GM12872 (cell line): ENCODE measurements at regions not wholly inside any gene's neighbourhood (a gene's known extent, or its start where the extent isn't known, plus 50 kb on each side); places are given as distances from the start of the nearest gene placed in this dataset.

Experiments used
- TF ChIP-seq, protein P1 (sequence below): IDR thresholded peaks from 3 replicates; pipeline ENCODE4 v1.5.1; 2011; ENCODE audit warnings: low read depth, mild to moderate bottlenecking, low read length, moderate library complexity; ENCODE audit not compliant: insufficient read depth

DNA sequence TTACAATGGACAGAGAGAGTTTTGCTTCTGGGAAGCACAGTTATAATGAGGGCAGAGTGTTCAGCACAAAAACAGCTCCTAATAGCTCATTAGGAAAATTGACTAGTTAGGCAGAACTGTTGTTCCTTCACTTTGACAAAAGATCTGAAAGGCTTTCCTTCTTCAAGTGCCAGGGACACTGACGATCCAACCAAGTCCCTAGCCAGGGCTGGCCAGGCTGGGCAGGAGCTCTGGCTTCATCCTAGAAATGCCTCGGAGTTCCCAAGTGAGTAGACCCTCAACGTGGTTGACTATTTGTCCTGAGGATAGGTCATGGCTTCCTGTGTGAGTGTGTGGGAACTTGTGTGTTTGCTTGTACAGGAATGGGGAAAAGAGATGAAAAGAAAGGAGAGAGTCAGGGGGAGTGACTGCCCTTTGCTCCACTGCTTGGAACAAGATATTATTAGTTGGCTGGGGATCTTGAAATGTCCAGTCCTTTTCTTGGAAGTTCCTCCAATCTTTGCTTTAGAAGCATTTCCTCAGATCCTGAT lies 617.9 kb downstream of the NTRK3 start:
- TF ChIP-seq, protein P1, sequence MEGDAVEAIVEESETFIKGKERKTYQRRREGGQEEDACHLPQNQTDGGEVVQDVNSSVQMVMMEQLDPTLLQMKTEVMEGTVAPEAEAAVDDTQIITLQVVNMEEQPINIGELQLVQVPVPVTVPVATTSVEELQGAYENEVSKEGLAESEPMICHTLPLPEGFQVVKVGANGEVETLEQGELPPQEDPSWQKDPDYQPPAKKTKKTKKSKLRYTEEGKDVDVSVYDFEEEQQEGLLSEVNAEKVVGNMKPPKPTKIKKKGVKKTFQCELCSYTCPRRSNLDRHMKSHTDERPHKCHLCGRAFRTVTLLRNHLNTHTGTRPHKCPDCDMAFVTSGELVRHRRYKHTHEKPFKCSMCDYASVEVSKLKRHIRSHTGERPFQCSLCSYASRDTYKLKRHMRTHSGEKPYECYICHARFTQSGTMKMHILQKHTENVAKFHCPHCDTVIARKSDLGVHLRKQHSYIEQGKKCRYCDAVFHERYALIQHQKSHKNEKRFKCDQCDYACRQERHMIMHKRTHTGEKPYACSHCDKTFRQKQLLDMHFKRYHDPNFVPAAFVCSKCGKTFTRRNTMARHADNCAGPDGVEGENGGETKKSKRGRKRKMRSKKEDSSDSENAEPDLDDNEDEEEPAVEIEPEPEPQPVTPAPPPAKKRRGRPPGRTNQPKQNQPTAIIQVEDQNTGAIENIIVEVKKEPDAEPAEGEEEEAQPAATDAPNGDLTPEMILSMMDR = no peak

DNA sequence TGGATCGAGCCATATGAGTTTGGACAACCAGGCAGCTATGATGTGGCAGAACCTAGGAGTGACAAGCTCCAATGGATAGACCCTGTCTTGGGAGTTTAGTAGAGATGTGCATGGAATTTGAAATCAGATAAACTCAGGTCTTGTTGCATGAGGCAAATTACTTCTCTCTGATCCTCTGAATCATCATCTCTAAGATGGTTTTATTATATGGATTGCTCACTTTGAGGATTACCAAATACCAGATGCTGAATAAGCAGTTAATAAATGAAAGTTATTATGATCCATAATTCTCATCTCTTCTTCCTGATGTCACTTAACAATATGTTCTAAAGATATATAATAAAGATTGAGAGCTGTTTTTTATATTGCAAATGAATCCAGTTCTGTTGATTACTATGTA lies 622.2 kb downstream of the NTRK3 start:
- TF ChIP-seq, protein P1 = no peak

DNA sequence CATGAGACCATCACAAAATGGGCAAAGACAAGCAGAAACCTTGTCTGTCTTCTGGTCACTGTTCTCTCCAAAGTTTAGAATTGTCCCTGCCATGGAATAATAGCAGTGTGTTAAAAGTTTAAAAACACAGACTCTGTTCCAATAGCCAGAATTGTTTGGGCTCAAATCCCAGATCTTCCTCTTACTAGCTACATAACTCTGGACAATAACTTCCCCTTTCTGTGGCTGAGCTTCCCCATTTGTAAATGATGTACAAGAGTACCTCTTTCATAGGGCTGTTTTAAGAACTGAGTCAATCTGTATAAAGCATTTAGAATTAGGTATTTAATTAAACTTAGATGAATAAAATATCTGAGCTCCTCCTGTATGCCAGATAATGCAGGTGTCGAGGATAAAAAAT lies 623.0 kb downstream of the NTRK3 start:
- TF ChIP-seq, protein P1 = no peak

DNA sequence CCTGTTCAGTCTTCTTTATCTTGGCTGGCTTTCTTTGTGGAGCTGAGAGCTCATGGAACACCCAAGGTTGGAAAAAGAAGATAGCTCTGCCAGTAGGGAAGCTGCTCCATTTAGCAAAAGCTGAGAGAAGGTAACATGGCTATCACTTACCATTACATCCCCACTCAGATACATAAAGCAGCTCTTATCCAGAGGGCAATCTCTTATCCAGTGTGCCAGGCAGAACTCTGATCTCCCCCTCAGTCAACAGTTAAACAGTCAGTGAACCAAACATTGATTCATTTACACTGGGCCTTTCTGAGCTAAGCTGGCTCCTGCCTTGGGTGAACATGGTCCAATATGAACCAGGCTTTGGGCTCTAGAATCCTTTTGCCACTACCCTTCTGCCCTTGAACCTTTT lies 624.2 kb downstream of the NTRK3 start:
- TF ChIP-seq, protein P1 = no peak

DNA sequence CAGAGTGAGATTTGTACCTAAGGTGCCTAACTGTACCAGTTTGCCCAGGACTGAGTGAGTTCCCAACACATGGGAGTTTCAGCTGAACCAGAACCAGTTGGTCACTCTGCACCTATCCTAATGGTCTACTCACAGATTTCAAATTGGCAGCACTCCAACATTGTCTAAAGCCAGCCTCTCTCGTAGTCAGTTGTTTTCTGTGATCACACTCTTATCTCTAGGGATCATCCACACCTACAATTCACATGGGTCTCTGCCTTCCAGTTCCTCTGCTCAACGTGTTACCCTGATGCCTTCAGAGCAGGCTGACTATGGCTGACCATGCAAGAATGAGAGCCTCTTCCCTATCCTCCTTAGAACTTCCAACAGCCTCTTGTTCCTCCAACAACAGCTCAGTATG lies 624.8 kb downstream of the NTRK3 start:
- TF ChIP-seq, protein P1 = no peak

DNA sequence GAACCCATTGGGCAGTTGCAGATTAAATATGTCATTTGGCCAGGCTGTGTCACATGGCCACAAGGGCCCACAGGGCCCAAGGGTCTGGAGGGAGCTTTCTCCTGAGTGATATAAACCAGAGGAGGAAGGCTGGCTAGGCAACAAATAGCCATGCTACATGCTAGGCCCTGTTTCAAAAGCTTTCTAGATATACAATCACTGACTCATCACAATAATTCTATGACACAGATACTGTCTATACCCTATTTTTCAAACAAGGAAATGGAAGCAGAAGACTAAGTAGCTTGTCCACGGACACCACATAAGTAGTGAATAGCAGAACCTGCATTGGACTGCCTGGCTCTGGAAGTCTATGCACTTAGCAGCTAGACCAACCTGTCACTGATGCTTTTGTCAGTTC lies 625.4 kb downstream of the NTRK3 start:
- TF ChIP-seq, protein P1 = no peak

DNA sequence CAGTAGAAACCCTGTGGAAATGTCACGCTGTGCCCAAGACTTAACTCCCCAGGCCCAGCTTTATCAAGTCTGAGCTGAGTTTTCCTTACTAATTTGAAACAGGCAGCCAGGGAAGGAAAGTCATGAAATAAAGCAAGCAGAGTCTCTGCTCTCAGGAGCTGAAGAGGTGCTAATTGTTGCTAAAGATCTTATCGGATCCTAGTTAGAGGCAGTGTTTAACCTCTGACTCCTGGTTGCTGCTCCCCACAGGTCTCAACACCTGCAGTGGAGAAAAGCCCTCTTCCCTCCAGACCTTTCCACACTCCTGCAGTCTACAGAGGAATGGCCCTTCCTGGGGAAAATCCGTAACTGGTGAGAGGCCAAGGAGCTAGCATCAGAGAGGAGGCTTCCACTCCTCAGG lies 628.2 kb downstream of the NTRK3 start:
- TF ChIP-seq, protein P1 = no peak
